GM19025 (cell line): ENCODE measurements at regions not wholly inside any gene's neighbourhood (a gene's known extent, or its start where the extent isn't known, plus 50 kb on each side); places are given as distances from the start of the nearest gene placed in this dataset.
"Not testable (repeated sequence)": the region's sequence is repeated elsewhere in the genome, so short reads cannot be mapped to it uniquely, and the experiment has no call there.

Source experiments
- ATAC-seq: cut with Tn5 transposase; IDR thresholded peaks from one replicate; pipeline ENCODE4 v1.9.1; 2021; ENCODE audit warnings: mild to moderate bottlenecking, low read depth, moderate library complexity; ENCODE audit not compliant: unreplicated experiment

DNA sequence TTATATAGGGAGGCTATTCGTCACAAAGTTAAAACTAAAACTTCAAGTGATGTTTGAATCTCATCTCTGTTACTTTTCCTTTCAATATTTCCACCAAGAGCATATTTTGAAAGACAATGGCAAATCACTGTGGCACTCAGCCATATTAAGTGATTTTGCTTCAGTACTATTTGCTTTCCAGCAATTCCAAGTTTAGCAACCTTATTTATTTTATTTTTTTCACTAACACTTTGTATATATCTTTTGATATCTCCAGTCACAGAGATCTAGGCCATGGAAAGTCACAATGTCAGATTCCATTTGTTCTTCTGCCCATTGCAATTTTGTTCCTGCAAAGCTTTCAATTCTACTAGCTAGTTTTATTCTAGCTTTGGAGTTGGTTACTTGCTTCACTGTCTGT lies 1514.5 kb upstream of the ADGRL3 start:
- ATAC-seq: no peak

DNA sequence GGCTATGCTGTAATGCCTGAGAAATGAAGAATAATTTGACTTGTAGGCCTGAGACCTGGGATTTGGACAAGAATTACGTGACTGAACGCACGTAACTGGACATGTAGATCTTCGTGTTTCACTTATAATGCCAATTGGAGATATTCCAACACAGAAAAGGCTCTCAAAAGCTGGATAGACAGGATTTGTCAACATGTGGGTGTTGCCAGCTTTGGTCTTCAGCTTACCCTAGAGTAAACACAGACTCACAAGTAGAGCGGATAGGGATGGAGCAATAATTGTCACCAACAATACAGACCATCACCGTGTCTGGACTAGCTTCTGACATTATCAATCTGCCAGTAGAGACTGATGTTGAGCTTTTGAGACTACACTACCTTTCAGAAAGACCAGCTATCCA lies 1511.0 kb upstream of the ADGRL3 start:
- no peak for ATAC-seq

DNA sequence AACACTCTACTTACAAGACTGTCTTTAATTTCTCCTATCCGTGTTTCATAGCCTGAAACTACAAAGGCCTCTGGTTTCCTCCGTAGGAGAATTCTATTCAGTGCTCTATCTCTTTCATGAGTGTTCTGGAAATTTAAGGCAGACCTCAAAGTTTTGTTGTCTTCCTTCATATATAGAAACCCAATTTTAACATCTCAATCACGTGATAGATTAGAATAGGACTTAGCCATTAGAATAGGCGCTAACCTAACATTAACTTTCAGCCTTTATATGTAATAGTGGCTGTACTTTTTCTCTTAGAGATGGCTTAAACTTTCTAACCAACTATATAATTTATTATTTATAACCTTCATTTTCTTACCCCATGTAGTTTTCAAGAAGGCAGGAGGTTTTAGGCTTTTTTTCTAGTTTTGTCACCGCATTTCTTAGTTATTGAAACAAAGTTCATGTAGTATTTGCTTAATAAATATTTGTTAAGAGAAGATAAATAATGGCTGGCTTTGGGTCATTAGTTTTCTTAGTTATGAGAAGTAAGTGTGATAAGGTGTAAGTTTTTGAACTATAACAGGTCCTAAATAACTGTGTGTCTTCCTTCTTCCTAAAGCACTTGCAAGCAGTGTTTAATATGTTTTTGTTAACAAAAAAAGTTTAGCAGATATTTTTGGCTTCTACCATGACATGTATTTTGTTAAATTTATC lies 1504.6 kb upstream of the ADGRL3 start:
- ATAC-seq: no peak

DNA sequence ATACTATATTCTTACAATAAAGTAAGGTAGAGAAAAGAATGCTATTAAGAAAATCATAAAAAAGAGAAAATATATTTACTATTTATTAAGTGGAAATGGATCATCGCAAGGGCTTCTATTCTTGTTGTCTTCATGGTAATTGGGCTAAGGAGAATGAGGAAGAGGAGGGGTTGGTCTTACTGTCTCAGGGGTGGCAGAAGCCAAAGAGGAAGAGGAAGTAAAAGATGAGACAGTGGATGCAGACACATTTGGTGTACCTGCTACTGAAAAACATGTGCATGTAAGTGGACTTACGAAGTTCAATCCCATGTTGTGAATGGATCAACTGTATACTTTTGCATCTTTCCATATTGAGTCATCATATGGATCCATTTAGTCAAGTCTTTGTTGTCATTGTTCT lies 1502.1 kb upstream of the ADGRL3 start:
- no peak for ATAC-seq

DNA sequence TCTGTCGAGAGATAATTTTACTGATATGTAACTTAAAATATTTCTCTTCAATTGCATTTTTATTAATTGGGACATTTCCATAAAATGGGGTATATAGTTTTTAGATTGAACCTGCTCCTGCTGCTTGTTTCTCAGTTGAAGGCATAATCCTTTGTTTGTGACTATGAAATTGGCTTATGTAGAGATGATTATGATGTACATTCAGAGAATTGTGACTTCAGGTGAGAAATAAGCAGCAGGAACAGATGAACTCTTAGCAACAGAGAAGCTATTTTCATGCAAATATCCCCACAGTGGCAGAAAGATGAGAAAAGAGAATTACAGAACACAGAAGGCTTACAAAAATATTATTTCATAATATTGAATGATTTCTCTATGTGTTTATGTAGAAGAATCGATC lies 1499.5 kb upstream of the ADGRL3 start:
- no peak for ATAC-seq

DNA sequence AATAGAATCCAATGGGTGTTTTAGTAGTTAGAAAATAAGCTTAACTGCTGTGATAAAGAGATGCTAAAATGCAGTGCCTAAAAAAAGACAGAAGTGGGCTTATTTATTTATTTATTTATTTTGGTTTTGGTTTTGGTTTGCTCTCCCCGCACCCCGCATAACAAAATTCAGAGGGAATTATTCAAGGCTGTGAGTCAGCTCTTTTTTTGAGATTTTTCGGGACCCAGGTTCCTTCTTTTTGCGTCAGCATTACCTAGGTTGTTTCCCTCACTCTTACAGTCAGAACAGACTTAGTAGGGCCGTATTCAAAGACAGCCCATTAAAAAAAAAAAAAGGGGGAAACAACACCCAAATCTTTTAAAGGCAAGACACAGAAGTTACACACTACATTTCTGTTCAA lies 1495.5 kb upstream of the ADGRL3 start:
- ATAC-seq: no peak

DNA sequence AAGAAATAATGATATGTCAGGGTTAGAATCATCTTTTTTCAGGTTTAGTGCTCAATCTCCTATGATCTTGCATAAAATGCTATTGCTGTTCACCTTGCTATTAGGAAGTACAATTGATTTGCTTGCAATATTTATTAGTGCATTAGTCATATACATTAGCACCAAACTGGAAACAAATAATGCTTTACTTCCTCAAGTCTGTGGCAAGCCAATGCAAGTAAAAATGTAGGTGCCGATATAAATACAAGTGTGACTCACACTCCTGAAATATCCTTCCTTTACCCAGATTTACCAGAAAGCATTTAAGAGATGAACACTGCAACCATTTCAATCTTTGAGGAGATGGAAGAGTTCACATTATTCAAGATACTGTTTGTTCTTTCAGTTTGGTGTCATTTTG lies 1487.7 kb upstream of the ADGRL3 start:
- ATAC-seq: no peak

DNA sequence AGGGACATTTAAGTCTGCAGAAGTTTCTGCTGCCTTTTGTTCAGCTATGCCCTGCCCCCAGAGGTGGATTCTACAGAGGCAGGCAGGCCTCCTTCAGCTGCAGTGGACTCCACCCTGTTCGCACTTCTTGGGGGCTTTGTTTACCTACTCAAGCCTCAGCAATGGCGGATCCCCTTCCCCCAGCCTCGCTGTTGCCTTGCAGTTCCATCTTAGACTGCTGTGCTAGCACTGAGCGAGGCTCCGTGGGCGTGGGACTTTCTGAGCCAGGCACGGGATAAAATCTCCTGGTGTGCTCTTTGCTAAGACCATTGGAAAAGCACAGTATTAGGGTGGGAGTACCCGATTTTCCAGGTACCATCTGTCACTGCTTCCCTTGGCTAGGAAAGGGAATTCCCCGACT lies 1475.8 kb upstream of the ADGRL3 start:
- not testable (repeated sequence) for ATAC-seq

DNA sequence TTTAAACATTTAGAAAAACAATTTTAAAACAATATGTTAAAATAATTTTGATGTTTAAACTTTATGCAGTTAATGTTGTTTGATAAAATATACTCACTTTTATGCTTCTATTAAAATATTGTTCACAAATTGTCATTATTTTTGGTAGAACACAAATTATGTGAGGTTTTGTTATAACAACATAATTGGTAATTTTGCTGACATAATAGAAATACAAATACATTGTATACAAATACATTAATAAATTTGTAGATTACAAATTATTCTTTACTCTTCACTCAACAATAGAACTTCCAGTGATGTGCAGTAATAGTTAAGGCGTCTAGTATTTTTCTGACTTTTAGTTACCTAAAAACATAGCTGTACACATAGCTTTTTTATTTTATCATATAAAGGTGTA lies 1472.4 kb upstream of the ADGRL3 start:
- ATAC-seq: no peak

DNA sequence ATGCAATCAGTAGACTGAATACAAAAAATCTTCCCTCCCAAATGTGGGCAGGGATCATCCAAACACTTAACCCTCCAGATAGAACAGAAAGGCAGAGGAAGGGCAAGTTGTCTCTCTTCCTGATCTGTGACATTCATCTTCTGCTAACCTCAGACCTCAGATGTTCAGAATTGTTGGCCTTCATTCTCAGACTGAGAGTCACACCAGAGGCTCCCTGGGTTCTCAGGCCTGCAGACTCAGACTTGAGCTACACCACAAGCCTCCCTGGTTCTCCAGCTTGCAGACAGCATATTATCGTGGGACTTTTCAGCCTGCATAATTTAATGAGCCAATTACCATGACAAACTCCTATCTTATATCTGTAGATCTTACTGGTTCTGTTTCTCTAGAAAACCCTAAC lies 1471.6 kb upstream of the ADGRL3 start:
- no peak for ATAC-seq

DNA sequence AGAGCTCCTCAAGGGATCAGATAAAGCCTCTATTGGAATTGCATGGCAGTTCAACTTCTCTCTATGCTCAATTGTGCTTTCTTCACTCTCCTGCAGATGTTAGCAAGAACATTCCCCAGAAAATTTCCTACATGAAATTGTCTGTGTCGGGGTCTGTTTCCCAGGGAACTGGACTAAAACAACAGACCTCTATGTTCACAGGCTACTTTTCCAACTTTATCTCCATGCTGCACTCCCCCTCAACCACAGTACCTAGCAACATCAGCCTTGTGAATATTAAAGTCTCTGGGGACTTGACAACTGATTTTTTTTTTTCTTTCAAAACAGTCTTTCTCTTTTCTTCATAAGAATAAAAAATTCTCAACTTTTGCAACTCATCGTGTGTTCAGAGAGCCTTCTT lies 1470.8 kb upstream of the ADGRL3 start:
- no peak for ATAC-seq

DNA sequence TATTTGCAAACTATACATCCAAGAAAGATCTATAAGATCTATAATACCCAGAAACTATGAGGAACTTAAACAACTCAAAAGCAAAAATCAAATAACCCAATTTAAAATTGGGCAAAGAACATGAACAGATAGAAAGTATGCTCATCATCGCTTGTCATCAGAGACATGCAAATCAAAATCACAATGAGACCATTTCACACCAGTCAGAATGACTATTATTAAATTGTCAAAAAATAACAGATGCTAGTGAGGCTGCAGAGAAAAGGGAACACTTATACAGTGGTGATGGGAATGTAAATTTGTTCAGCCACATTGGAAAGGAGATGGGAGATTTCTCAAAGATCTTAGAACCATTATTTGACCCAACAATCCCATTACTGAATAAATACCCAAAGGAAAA lies 1451.7 kb upstream of the ADGRL3 start:
- no peak for ATAC-seq

DNA sequence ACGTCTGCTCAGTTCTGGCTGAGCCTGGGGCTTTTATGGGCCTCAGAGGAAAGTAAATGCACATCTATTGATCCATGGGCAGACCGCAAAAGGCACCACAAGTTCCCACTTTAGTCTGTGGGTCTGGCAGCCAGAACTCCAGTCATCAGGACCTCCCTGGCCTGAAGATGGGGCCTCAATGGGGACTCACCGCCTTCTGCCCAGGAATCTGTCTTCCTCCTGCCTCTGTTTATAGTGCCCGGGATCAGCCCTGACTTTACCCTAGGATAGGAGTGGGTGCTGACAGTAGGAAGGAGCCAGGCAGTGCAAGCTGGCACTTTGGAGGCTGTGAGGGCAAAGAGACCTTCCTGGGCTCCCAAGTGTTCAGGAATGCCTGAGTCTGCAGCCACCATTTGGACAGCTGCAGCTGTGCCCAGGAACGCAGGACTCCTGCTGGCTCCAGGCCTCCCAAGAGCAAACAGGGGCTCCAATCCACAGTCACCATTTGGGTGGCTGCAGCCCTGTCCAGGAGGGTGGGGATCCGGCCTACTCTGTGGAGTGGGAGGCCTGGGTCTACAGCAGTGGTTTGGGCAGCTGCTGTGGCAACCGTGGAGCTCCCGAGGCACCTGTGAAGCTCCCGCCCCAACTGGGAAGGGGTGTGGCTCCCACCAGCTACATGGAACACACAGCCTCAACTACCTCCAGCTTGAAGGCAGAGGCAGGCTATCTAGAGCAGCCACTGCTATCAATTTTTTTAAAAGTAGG lies 1440.9 kb upstream of the ADGRL3 start:
- ATAC-seq: no peak

DNA sequence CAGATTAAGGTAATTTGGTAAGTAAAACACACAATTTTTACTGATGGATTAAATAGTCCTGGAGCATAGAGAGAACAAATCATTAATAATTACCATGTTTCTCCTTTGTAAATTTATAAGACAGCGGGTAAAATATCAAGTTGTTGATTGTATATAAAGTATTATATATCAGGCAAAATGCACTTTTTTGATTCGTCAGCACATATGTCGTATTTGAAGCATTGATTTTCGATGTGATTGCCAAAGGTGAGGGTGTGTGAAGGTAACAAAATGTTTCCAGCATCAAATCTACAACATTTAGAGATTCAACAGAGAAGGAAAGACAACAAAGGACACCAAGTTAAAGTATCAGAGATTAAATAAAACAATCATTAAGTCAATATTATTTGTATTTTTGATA lies 1437.8 kb upstream of the ADGRL3 start:
- ATAC-seq: no peak

DNA sequence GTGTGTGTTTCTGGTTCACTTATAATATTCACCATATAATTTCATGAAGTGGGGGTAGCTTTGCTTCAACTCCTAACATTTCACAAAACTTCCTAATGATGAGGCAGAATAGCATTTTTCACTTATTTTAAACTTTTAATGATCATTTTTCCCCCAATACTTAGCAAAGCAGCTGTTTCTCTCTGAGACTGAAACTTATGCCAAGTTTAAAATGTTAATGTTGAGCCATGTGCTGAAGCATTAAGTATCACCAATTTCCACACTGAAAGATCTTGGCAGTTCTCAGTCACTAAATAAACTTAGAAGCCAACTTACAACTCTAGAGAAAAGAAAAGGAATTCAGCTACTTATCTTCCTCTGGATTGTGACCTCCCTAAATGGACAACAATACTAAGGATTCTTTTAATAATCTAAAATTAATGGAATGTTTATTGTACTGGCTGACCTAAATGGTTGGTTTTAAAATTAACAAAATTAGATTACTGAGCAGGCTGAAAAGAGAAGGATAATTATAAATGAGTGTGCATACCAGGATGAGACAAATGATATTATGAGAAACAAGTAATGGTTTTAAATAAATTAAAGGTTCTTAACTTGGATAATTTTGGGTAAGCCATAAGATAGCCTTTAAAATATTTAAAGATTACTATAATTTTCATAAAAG lies 1429.4 kb upstream of the ADGRL3 start:
- ATAC-seq: no peak

DNA sequence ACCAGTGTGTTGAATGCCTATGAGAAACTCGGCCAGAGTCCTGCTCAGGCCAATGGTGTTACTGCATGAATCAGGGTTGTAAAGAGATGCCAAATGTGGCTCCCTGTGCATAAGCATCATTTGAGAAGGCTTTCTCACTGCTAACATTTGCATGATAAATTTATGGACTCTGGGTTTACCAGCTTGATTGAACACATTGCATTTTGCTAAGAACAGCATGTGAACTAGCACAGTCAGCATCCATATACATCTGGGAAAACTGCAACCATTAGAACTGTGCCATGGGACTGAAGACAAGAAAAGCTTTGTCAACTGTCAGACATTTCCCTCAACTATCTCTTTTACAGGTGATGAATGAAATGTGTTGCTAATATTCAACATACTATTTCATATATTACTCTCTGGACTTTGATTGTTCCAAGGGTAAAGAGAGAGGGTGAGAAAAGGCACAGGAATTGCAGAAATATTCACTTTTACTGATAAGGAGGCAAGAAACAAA lies 1427.4 kb upstream of the ADGRL3 start:
- no peak for ATAC-seq

DNA sequence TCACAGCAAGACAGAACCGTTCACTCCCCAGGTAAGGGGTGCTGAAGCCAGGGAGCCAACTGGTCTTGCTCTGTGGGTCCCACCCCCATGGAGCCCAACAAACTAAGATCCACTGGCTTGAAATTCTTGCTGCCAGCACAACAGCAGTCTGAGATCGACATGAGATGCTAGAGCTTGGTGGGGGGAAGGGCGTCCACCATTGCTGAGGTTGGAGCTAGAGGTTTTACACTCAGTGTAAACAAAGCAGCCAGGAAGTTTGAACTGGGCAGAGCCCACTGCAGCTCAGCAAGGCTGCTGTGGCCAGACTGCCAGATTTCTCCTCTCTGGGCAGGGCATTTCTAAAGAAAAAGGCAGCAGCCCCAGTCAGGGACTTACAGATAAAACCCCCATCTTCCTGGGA lies 1419.9 kb upstream of the ADGRL3 start:
- not testable (repeated sequence) for ATAC-seq

DNA sequence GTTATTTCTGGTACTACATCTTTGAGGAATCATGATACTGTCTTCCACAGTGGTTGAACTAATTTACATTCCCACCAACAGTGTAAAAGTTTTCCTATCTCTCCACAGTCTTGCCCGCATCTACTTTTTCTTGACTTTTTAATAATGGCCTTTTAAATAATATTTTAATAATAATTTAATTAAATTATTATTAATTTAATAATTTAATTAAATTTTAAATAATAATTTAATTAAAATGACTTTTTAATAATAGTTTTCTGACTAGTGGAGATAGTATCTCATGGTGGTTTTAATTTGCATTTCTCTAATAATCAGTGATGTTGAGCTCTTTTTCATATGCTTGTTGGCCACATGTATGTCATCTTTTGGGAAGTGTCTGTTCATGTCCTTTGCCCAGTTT lies 1395.0 kb upstream of the ADGRL3 start:
- no peak for ATAC-seq

DNA sequence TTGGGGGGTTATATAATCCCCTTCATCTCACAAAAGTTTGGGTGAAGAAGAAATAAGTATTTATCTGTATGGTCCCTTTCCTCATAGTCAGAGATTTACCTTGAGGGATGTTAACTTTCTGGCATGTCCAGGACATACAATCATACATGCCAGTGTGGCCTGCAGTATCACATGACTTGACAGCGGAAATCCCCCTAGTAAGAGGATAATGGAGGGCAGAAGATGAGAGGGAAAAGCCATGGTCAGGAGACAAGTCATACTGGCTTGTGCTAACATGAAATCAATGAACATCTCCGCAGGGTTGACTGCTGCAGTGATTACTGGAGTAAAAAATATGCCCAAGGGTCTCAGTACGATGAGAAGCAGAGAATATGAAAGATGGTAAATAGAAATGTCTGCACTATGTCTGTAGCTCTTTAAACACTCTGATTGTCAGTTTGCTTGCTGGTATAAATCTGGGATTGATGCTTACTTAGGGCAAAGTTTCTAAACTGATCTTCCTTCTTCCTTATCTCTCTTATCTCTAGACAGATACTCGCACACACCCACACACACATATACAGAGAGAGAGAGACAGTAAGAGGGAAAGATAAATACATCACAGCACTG lies 1385.6 kb upstream of the ADGRL3 start:
- no peak for ATAC-seq

DNA sequence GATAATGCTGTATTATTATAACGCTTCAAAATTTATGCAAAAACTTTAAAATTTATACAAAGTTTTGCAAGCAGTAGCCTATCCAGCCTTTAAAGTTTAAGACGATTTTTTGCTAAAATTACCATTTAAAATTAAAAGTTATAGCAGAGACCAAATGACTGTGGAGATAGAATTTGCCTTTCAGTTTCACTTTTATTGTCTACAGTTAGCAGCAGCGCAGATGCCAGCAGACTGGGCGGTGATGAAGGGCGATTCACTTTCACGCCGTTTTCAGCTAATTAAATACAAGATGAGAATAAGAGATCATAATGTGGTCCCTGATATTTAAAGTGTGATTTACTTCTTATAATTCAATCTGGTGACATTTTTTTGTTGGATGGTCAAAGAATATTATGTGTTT lies 1381.5 kb upstream of the ADGRL3 start:
- no peak for ATAC-seq

DNA sequence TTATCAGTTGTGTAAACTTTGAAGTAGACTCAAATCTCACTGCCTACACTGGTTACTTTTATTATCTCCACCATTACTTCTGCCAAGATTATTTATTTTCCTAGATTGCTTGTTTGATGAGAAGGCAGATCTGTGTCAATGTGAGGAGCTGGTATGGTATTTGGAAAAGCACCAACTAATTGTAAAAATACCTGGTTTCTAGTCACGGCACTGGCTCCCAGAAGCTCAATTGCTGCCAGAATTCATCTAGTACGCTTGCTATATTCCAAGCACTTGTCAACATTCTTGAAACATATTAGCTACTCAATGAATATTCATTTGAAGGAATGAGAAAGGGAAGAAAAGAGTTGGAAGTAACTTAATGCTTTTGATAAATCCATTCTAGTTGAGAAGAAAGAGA lies 1376.8 kb upstream of the ADGRL3 start:
- ATAC-seq: no peak
